HCT116 (cell line): ENCODE measurements at regions not wholly inside any gene's neighbourhood (a gene's known extent, or its start where the extent isn't known, plus 50 kb on each side); places are given as distances from the start of the nearest gene placed in this dataset.

Experiments
- ATAC-seq: fragments of 200-7000 bp; cut with Tn5 transposase; 2 replicates; pipeline ENCODE4 v1.9.1; 2020; ENCODE audit warnings: mild to moderate bottlenecking, moderate library complexity
- BruUV-seq: library from RNA; stranded (reverse); fragments of 400-500 nt; replicated peaks from 2 replicates; lab custom pipeline; 2021; lab: Mats Ljungman, UMichigan
- CTCF ChIA-PET: fragments of 300-600 bp; sonication (Branson Sonifier 250); formaldehyde crosslinking; loops from one replicate; lab custom pipeline; 2021; ENCODE audit warnings: antibody characterized with exemption; lab: Charles Lee
- POLR2A ChIA-PET: fragments of 300-600, 350-600 bp; sonication (Branson Sonifier 250); formaldehyde crosslinking; loops from one replicate; lab custom pipeline; 2021; ENCODE audit warnings: antibody characterized with exemption; lab: Charles Lee
- RAD21 ChIA-PET, 2 experiments: fragments of 300-600 bp; sonication (Branson Sonifier 250); formaldehyde crosslinking; loops; one replicate each; lab custom pipeline; 2023; ENCODE audit warnings: low total read pairs in 2 of 2; ENCODE audit not compliant: uncharacterized antibody in 2 of 2, unreplicated experiment in 2 of 2, low non-redundant PET in 1 of 2; lab: Charles Lee
- DNase-seq: peaks from one replicate; pipeline ENCODE4 v3.0.0-alpha.2; 2010; ENCODE audit warnings: low read depth, low spot score
- H2AFZ ChIP-seq: fragments of 200-600 bp; shearing (Covaris generic), sonication (generic); 2 replicates; pipeline ENCODE4 v1.6.1; 2017; ENCODE audit warnings: low read depth, mixed run types, mixed read lengths, antibody characterized with exemption, low read length; ENCODE audit not compliant: poor library complexity, severe bottlenecking
- H3K27ac ChIP-seq: 2 replicates; pipeline ENCODE4 v1.5.1; 2012; ENCODE audit warnings: low read depth, low read length
- H3K27me3 ChIP-seq: fragments of 200-600 bp; sonication (generic); 2 replicates; pipeline ENCODE4 v1.6.1; 2016; ENCODE audit warnings: mixed run types, low read length, mixed read lengths; ENCODE audit not compliant: insufficient read depth
- H3K36me3 ChIP-seq, 2 experiments: fragments of 200-500 bp in 1 of 2; fragments of 200-600 bp in 1 of 2; sonication (Bioruptor generic) in 1 of 2; sonication (generic) in 1 of 2; 2 replicates each; pipeline versions ENCODE4 v1.5.1 to v1.6.1; 2014 to 2016; ENCODE audit warnings: low read length in 2 of 2, inconsistent platforms in 1 of 2, mixed read lengths in 1 of 2, mixed run types in 1 of 2; ENCODE audit not compliant: insufficient read depth in 2 of 2, control insufficient read depth in 1 of 2
- H3K4me1 ChIP-seq, 2 experiments: fragments of 200-600 bp in 1 of 2; sonication (generic) in 1 of 2; 2 replicates each; pipeline versions ENCODE4 v1.5.1 to v1.6.1; 2012 to 2017; ENCODE audit warnings: low read length in 2 of 2, inconsistent platforms in 1 of 2, mild to moderate bottlenecking in 1 of 2, mixed read lengths in 1 of 2, mixed run types in 1 of 2, moderate library complexity in 1 of 2; ENCODE audit not compliant: insufficient read depth in 2 of 2, control insufficient read depth in 1 of 2
- H3K4me2 ChIP-seq: fragments of 200-600 bp; sonication (generic); 2 replicates; pipeline ENCODE4 v1.6.1; 2017; ENCODE audit warnings: mixed run types, low read length, mixed read lengths
- H3K4me3 ChIP-seq, 2 experiments: fragments of 200-600 bp in 1 of 2; sonication (generic) in 1 of 2; replicated peaks in 1 of 2; 2 replicates each; pipeline ENCODE4 v1.5.1; 2011 to 2016; ENCODE audit warnings: low read length in 2 of 2, control low read depth in 1 of 2, low read depth in 1 of 2, mild to moderate bottlenecking in 1 of 2, mixed read lengths in 1 of 2, mixed run types in 1 of 2
- H3K79me2 ChIP-seq: fragments of 200-600 bp; sonication (generic); 2 replicates; pipeline ENCODE4 v1.6.1; 2017; ENCODE audit warnings: mild to moderate bottlenecking, mixed run types, low read length, moderate library complexity, mixed read lengths; ENCODE audit not compliant: insufficient read depth
- H3K9ac ChIP-seq: fragments of 200-600 bp; sonication (generic); 2 replicates; pipeline ENCODE4 v1.6.1; 2016; ENCODE audit warnings: low read length, mixed read lengths
- H3K9me2 ChIP-seq: fragments of 200-600 bp; sonication (generic), shearing (Covaris generic); 2 replicates; pipeline ENCODE4 v1.6.1; 2017; ENCODE audit warnings: mixed run types, mild to moderate bottlenecking, moderate library complexity; ENCODE audit not compliant: insufficient read depth
- H3K9me3 ChIP-seq, 2 experiments: fragments of 200-500 bp in 1 of 2; fragments of 200-600 bp in 1 of 2; sonication (Bioruptor generic) in 1 of 2; sonication (generic) in 1 of 2; 2 replicates each; pipeline ENCODE4 v1.6.1; 2014 to 2017; ENCODE audit warnings: low read length in 2 of 2, mixed read lengths in 2 of 2, inconsistent platforms in 1 of 2, low read depth in 1 of 2, mild to moderate bottlenecking in 1 of 2, mixed run types in 1 of 2, moderate library complexity in 1 of 2; ENCODE audit not compliant: control insufficient read depth in 1 of 2, insufficient read depth in 1 of 2
- H4K20me1 ChIP-seq: fragments of 200-600 bp; sonication (generic), shearing (Covaris generic); 2 replicates; pipeline ENCODE4 v1.6.1; 2017; ENCODE audit warnings: mixed run types, mild to moderate bottlenecking, moderate library complexity; ENCODE audit not compliant: insufficient read depth
- CBX3 ChIP-seq: IDR thresholded peaks from 2 replicates; pipeline ENCODE4 v1.6.1; 2012; ENCODE audit warnings: low read depth
- CEBPB ChIP-seq: IDR thresholded peaks from 2 replicates; pipeline ENCODE4 v1.6.1; 2012; ENCODE audit warnings: low read depth
- EGR1 ChIP-seq: IDR thresholded peaks from 2 replicates; pipeline ENCODE4 v1.6.1; 2012; ENCODE audit warnings: low read depth
- ELF1 ChIP-seq: IDR thresholded peaks from 2 replicates; pipeline ENCODE4 v1.6.1; 2012; ENCODE audit warnings: low read depth, borderline replicate concordance
- EZH2phosphoT487 ChIP-seq: fragments of 200-600 bp; IDR thresholded peaks from 2 replicates; pipeline ENCODE4 v1.6.1; 2018; ENCODE audit warnings: antibody characterized with exemption, borderline replicate concordance
- POLR2A ChIP-seq: IDR thresholded peaks from 2 replicates; pipeline ENCODE4 v1.7.0; 2011; ENCODE audit warnings: borderline replicate concordance; ENCODE audit not compliant: insufficient read depth, insufficient read length; ENCODE audit errors: extremely low read depth
- POLR2AphosphoS5 ChIP-seq: IDR thresholded peaks from 2 replicates; pipeline ENCODE4 v1.6.1; 2011; ENCODE audit warnings: mild to moderate bottlenecking, low read depth, low read length, moderate library complexity
- RAD21 ChIP-seq: IDR thresholded peaks from 2 replicates; pipeline ENCODE4 v1.6.1; 2012; ENCODE audit warnings: low read depth, mild to moderate bottlenecking
- SP1 ChIP-seq: IDR thresholded peaks from 2 replicates; pipeline ENCODE4 v1.6.1; 2012; ENCODE audit warnings: low read depth
- TCF7L2 ChIP-seq: IDR thresholded peaks from 2 replicates; pipeline ENCODE4 v1.7.0; 2011; ENCODE audit warnings: borderline replicate concordance, inconsistent platforms; ENCODE audit not compliant: insufficient read depth, insufficient read length; ENCODE audit errors: extremely low read depth
- YY1 ChIP-seq: IDR thresholded peaks from 2 replicates; pipeline ENCODE4 v1.6.1; 2011; ENCODE audit warnings: low read length, low read depth, moderate library complexity, mild to moderate bottlenecking; ENCODE audit not compliant: insufficient replicate concordance; ENCODE audit errors: extremely low read depth
- ZNF274 ChIP-seq: fragments of 200-500 bp; sonication (Bioruptor generic); IDR thresholded peaks from 2 replicates; pipeline ENCODE4 v1.6.1; 2014; ENCODE audit warnings: mild to moderate bottlenecking, low read depth, low read length, inconsistent platforms
- intact Hi-C: fragments of 100-400 bp; cut with micrococcal nuclease; formaldehyde crosslinking; loops from 2 replicates; pipeline ENCODE4 v1.10.0; 2022
- TF ChIP-seq, protein P1 (sequence below): IDR thresholded peaks from 2 replicates; pipeline ENCODE4 v1.6.1; 2012; ENCODE audit warnings: low read depth
- TF ChIP-seq, protein P2 (sequence below): IDR thresholded peaks from 2 replicates; pipeline ENCODE4 v1.6.1; 2012
- TF ChIP-seq, protein P3 (sequence below): IDR thresholded peaks from 2 replicates; pipeline ENCODE4 v1.6.1; 2012
- TF ChIP-seq, protein P4 (sequence below): IDR thresholded peaks from 2 replicates; pipeline ENCODE4 v1.6.1; 2011; ENCODE audit warnings: mild to moderate bottlenecking, low read length, moderate library complexity; ENCODE audit not compliant: insufficient replicate concordance; ENCODE audit errors: extremely low read depth
- TF ChIP-seq, protein P5 (sequence below), 3 experiments: fragments of 200-600 bp in 1 of 3; sonication (generic) in 1 of 3; IDR thresholded peaks in 2 of 3; conservative IDR thresholded peaks in 1 of 3; 2 replicates each; pipeline ENCODE4 v1.5.1; 2012 to 2017; ENCODE audit warnings: low read depth in 2 of 3, low read length in 2 of 3, antibody characterized with exemption in 1 of 3, borderline replicate concordance in 1 of 3, control low read depth in 1 of 3, mild to moderate bottlenecking in 1 of 3, mixed read lengths in 1 of 3, mixed run types in 1 of 3, moderate library complexity in 1 of 3; ENCODE audit not compliant: insufficient read depth in 1 of 3

DNA sequence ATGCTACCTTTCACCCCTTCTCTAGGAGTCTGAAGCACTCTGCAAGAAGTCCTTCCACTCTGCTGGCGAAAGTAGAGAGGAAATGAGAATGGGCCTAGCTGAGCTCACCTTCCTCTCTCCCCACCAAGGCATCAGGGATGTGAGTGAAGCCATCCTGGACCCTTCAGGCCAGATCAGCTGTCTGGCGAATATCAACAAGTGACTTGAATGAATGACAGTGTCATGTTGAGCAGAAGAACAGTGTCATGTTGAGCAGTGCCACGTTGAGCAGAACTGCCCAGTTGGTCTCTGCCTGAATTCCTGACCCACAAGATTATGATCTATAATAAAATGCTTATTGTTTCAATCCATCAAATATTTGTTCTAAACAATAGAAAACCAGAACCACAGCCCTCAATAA lies 166.2 kb upstream of the RFC3 start:
- no peaks in the 10 kb centered on the region for H3K36me3 ChIP-seq
- DNase-seq (no peak), ATAC-seq (no peak)
- H3K27ac ChIP-seq, result no peak overlapping the region
- ChIA-PET POLR2A (no interaction called here), CTCF (no interaction called here)
- no peaks in the 10 kb centered on the region for H3K27me3 ChIP-seq
- no peaks in the 10 kb centered on the region for H3K79me2 ChIP-seq
- H2AFZ ChIP-seq, result no peak overlapping the region
- no peaks in the 10 kb centered on the region for H3K9me3 ChIP-seq
- no peaks in the 10 kb centered on the region for H4K20me1 ChIP-seq
- intact Hi-C loops, result no loop called here
- no TSS peak for BruUV-seq
- H3K9ac ChIP-seq, result no peak overlapping the region
- H3K4me3 ChIP-seq, result no peak overlapping the region
- H3K4me1 ChIP-seq, result no peaks in the 10 kb centered on the region
- H3K9me2 ChIP-seq, result no peaks in the 10 kb centered on the region
- H3K4me2 ChIP-seq, result no peak overlapping the region
- TF ChIP-seq, protein P1, sequence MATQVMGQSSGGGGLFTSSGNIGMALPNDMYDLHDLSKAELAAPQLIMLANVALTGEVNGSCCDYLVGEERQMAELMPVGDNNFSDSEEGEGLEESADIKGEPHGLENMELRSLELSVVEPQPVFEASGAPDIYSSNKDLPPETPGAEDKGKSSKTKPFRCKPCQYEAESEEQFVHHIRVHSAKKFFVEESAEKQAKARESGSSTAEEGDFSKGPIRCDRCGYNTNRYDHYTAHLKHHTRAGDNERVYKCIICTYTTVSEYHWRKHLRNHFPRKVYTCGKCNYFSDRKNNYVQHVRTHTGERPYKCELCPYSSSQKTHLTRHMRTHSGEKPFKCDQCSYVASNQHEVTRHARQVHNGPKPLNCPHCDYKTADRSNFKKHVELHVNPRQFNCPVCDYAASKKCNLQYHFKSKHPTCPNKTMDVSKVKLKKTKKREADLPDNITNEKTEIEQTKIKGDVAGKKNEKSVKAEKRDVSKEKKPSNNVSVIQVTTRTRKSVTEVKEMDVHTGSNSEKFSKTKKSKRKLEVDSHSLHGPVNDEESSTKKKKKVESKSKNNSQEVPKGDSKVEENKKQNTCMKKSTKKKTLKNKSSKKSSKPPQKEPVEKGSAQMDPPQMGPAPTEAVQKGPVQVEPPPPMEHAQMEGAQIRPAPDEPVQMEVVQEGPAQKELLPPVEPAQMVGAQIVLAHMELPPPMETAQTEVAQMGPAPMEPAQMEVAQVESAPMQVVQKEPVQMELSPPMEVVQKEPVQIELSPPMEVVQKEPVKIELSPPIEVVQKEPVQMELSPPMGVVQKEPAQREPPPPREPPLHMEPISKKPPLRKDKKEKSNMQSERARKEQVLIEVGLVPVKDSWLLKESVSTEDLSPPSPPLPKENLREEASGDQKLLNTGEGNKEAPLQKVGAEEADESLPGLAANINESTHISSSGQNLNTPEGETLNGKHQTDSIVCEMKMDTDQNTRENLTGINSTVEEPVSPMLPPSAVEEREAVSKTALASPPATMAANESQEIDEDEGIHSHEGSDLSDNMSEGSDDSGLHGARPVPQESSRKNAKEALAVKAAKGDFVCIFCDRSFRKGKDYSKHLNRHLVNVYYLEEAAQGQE, result no peak
- TF ChIP-seq RAD21 (no peak), CBX3 (no peak), TCF7L2 (no peak), POLR2A (no peak), POLR2AphosphoS5 (no peak), ZNF274 (no peak), ELF1 (no peak), CEBPB (no peak), YY1 (no peak), EZH2phosphoT487 (no peak), SP1 (no peak), EGR1 (no peak)
- TF ChIP-seq, protein P2, sequence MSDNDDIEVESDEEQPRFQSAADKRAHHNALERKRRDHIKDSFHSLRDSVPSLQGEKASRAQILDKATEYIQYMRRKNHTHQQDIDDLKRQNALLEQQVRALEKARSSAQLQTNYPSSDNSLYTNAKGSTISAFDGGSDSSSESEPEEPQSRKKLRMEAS, result no peak
- TF ChIP-seq, protein P3, sequence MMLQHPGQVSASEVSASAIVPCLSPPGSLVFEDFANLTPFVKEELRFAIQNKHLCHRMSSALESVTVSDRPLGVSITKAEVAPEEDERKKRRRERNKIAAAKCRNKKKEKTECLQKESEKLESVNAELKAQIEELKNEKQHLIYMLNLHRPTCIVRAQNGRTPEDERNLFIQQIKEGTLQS, result no peak
- TF ChIP-seq, protein P4, sequence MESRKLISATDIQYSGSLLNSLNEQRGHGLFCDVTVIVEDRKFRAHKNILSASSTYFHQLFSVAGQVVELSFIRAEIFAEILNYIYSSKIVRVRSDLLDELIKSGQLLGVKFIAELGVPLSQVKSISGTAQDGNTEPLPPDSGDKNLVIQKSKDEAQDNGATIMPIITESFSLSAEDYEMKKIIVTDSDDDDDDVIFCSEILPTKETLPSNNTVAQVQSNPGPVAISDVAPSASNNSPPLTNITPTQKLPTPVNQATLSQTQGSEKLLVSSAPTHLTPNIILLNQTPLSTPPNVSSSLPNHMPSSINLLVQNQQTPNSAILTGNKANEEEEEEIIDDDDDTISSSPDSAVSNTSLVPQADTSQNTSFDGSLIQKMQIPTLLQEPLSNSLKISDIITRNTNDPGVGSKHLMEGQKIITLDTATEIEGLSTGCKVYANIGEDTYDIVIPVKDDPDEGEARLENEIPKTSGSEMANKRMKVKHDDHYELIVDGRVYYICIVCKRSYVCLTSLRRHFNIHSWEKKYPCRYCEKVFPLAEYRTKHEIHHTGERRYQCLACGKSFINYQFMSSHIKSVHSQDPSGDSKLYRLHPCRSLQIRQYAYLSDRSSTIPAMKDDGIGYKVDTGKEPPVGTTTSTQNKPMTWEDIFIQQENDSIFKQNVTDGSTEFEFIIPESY, result no peak
- TF ChIP-seq, protein P5, sequence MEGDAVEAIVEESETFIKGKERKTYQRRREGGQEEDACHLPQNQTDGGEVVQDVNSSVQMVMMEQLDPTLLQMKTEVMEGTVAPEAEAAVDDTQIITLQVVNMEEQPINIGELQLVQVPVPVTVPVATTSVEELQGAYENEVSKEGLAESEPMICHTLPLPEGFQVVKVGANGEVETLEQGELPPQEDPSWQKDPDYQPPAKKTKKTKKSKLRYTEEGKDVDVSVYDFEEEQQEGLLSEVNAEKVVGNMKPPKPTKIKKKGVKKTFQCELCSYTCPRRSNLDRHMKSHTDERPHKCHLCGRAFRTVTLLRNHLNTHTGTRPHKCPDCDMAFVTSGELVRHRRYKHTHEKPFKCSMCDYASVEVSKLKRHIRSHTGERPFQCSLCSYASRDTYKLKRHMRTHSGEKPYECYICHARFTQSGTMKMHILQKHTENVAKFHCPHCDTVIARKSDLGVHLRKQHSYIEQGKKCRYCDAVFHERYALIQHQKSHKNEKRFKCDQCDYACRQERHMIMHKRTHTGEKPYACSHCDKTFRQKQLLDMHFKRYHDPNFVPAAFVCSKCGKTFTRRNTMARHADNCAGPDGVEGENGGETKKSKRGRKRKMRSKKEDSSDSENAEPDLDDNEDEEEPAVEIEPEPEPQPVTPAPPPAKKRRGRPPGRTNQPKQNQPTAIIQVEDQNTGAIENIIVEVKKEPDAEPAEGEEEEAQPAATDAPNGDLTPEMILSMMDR (IDR thresholded peaks at IDR 0.05 in 2 of 3, conservative IDR thresholded peaks at IDR 0.05 in 1 of 3; ENCODE audit: borderline replicate concordance in 1 of 3, insufficient read depth in 1 of 3, low read depth in 2 of 3, low read length in 2 of 3), result no peak
- TF ChIP-seq, all 23 proteins: peak for 0
- RAD21 ChIA-PET, result no interaction called here
